GM20000 (cell line): ENCODE measurements at regions not wholly inside any gene's neighbourhood (a gene's known extent, or its start where the extent isn't known, plus 50 kb on each side); places are given as distances from the start of the nearest gene placed in this dataset.
"Not testable (repeated sequence)": the region's sequence is repeated elsewhere in the genome, so short reads cannot be mapped to it uniquely, and the experiment has no call there.

Experiments used
- DNase-seq: peaks from one replicate; pipeline ENCODE4 v3.0.0; 2012; ENCODE audit warnings: low spot score
- CTCF ChIP-seq: IDR thresholded peaks from 2 replicates; pipeline ENCODE4 v1.5.1; 2012; ENCODE audit warnings: mild to moderate bottlenecking, control low read depth; ENCODE audit errors: extremely low read depth, missing control alignments

DNA sequence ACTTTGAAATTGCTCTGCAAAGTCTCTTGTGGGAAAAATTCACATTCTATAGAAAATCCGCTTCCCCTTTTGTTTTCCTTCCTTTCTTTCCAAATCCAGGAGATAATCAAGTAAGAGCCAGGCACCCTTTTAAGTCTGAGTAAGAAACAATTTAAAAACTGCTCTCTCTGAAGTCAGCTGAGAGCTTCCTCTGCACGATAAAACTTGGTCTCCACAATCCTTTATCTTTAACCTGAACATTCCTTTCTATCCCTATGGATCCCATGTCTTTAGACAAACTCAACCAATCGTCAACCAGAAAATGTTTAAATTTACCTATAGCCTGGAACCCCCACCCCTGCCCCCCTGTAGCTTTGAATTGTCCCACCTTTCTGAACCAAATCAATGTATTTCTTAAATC, 1723.6 kb upstream of the AGA start:
- TF ChIP-seq CTCF = no peak
- DNase-seq = no peak

DNA sequence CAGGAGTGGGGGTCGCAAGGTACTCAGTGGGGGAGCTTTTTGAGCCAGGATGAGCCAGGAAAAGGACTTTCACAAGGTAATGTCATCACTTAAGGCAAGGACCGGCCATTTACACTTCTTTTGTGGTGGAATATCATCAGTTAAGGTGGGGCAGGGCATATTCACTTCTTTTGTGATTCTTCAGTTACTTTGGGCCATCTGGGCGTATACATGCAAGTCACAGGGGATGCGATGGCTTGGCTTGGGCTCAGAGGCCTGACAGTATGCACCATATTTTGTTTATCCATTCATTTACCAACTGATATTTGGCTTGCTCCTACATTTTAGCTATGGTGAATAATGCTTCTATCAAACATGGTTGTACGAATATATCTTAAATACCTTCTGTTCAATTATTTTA, 1728.1 kb upstream of the AGA start:
- not testable (repeated sequence) for DNase-seq

DNA sequence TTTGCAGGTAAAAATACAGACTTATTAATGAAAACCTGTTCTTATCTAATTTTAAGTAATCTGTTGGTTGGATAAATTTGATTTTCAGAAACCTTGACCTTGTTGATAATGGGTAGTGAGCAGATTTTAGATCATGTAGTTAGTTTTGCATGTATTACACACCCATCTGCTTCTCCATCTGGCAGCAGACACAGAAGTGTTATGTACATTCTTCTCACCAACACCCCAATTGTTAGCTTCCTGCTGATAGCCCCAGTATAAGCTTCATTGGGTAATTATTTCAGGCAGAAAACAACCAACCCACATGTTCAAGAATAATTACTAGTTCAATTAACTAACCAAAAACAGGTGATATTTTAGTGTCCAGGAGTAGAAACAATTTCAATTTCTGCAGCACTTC, 1740.5 kb upstream of the AGA start:
- no peak for DNase-seq
- TF ChIP-seq CTCF = no peak

GRCh38 chr4:179195887-179196286, 1753.7 kb upstream of the AGA start:
- no peak for TF ChIP-seq CTCF
- no peak for DNase-seq

- DNase-seq = no peak
Observed at GRCh38 chr4:179196511-179196910, 1754.3 kb upstream of the AGA start.

DNA sequence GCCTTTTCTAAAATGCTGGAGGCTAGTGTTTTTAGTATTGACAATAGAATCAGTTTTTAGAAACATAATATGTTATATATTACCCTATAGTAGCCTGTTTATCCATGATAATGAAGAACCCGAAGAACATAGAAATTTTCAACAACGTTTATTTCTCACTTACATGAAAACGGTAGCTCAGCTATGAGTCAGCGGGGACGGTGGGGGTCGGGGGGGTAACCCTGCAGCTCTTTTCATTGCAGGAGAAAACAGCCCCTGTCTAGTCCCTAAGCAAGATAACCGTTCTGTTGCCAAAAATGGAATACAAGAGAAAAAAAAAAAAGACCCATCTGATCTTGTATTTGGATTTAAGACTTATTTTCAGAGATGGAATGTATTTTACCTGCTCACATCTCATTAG, 1758.4 kb upstream of the AGA start:
- no peak for DNase-seq
- TF ChIP-seq CTCF = no peak

More at GRCh38 chr4:179196511-179196910, 1754.3 kb upstream of the AGA start:
- TF ChIP-seq CTCF = no peak

DNA sequence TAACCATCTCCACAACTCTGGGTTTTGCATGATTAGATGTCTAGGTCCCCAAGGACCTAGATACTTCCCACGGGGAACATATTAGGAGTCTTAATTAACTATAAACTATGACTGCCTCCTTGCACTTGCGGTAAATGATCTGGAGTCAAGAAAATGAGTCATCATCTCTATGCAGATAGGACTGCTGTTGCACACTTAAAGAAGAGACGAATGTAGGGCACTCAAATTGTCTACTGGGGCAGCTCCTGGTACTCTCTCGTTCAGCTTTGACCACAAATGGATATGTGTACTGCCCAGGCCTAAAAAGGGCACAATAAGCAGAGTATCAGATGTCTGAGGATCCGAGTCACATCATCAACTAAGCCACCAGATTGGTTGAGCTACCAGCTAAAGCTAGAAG, 1783.4 kb upstream of the AGA start:
- no peak for TF ChIP-seq CTCF
- no peak for DNase-seq

- DNase-seq = no peak
- no peak for TF ChIP-seq CTCF
Observed at GRCh38 chr4:179248821-179249220, 1806.6 kb upstream of the AGA start.
